ENCODE measurements at regions not wholly inside any gene's neighbourhood (a gene's known extent, or its start where the extent isn't known, plus 50 kb on each side); places are given as distances from the start of the nearest gene placed in this dataset.

- DNase-seq: no peak
These were observed 77.2 kb upstream of the TMEM106B start for GRCh38 chr7:12133865-12134264.

DNA sequence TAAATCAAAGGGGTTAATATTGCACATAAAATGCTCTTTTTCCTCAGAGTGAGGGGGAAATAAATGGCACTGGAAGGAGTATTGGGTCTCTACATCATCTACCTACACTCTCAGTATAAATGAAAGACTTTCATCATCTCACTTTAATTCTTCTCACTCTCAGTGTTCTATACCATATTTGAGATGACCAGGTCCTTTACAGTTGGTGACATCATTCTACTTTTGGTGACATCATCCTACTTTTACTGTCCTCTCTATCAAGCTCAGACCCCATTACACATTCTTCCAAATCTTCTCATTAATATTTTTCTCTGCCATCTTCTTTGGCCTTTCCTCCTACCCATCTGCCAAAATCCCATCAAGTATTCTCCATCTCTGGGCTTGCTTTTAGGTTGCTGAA lies 74.6 kb upstream of the TMEM106B start:
- no peak for DNase-seq

DNA sequence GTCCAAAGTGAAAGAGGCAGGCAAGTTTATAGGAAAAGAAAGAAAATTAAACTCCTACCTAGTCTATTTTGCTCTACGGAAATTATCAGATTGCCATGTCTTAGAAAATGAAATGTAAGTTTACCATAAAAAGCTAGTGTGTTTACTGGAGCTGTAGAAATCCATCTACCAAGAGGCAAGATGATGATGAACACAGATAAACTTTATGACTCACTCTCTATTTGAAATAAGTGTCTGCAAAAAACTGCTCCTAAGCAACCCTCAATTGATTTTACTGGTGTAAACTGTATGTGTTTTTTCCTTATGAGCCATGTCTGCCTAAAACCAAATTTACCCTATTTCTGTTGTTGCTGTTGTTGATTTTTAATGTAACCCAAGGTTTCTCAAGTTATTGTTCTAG lies 73.8 kb upstream of the TMEM106B start:
- DNase-seq: no peak

DNA sequence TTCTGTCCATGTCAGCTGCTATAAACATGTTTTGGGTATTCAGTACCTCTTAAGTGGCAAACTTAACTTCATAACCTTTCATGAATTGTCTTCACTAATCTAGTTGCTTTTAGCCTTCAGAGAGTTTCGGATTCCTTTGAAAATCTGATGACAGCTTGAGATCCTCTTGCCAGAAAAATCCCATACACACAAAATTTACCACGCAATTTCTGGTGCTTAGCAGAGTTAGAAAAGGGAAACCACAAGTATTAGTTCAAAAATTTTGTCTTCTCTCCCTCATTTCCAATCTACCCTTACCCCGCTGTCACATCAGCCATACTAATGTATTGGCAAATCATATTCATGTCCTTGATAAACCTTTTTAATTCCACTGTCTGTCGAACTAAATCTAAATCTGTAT lies 72.7 kb upstream of the TMEM106B start:
- DNase-seq: no peak

GRCh38 chr7:12139416-12139815 lies 71.7 kb upstream of the TMEM106B start:
- no peak for DNase-seq

GRCh38 chr7:12146813-12147212 lies 64.3 kb upstream of the TMEM106B start:
- DNase-seq: no peak

- no peak for DNase-seq
These were observed 58.7 kb upstream of the TMEM106B start for GRCh38 chr7:12152196-12152918.

DNA sequence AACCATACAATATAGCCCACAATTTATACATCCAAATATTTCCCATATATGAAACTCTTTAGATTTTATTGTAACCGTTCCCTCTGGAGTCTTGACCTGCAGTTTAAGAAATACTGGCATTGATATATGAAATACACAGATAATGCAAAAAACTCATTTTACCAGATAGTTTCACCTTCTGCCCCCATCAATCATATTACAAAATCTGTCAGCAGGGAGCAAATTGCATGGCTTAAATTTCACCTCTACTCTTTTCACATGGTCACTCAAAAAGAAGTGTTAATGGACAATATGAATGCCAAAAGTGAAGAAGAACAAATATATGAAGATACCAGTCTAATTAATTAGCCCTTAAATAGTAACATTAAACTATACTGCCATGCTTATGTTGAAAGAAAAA lies 57.0 kb upstream of the TMEM106B start:
- no peak for DNase-seq

DNA sequence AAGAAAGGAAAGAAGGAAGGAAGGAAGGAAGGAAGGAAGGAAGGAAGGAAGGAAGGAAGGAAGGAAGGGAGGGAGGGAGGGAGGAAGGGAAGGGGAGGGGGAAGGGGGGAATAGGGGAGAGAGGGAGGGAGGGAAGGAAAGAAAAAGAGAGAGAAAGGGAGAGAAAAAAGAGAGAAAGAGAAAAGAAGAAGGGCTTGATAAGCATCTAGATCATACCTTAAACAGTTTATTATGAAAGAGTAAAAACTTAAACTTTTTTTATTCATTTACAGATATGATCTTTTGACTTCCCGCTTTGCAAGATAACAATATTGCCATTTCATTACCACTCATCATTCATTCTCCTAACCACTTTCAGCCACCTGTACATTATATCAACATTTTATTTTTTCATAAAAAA lies 53.6 kb upstream of the TMEM106B start:
- DNase-seq: no peak

DNA sequence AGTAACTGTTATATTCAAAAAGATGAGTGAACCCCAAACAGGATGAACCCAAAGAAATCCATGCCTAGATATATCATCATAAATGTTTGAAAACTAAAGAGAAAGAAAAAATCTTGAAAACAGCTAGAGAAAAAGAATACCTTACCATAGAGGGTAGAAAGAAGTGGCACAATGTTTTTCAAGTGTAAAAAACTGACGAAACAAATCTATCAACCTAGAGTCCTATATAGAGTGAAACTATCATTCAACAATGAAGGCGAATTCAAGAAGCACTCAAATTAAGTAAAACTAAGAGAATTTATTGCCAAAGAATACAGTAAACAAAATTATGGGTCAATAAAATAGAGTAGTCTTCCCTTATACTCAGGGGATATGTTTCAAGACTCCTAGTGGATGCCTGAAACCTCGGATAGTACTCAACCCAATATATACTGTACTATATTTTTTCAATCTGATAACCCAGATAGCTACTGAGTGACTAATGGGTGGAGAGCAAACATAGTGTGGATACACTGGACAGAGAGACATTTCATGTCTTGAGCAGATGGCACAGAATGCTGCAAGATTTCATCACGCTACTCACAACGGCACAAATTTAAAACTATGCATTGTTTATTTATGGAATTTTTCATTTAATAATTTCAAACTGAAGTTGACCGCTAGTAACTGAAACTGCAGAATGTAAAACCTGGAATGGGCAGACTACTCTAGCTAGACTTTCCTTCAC lies 52.6 kb upstream of the TMEM106B start:
- no peak for DNase-seq

DNA sequence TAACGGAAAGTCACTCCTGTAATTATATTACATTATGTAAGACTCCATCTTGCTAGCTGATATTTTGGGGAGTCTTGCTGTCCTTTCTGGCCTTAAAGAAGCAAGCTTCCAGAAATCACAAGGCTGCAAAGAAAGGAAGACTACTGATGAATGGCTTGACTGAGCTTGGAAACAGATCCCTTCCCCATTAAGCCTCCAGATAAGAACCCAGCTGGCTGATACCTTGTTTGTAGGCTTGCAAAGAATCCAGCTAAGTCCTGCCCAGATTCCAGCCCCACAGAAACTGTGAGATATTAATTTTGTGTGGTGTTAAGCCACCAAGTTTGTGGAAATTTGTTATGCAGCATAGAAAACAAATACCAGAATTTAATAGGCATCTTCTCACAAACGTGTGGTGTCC lies 49.9 kb upstream of the TMEM106B start:
- no peak for DNase-seq

Data from NCI-H1092 (cell line).